ENCODE measurements at regions not wholly inside any gene's neighbourhood (a gene's known extent, or its start where the extent isn't known, plus 50 kb on each side); places are given as distances from the start of the nearest gene placed in this dataset.

GRCh38 chr10:129400426-129400825, 66.6 kb upstream of the MGMT start:
- DNase-seq, result no peak

GRCh38 chr10:129402459-129402858, 64.6 kb upstream of the MGMT start:
- DNase-seq, result no peak

DNA sequence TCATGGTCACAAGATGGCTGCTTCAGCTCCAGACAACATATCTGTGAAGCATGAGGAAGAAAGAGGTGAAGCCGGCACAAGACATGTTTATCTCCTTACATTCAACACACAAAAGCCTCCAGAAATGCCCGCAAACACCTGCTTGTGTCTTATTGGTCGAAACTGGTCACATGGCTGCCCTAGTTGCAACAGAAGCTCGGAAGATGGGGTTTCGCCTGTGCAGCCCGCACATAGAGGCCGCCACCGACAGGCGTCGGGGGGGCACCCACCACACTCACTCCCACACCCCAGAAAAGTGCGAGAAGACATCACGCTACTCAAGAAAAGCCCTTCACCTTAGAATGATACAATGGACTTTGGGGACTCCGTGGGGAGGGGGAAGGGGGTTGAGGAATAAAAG, 63.0 kb upstream of the MGMT start:
- DNase-seq, result no peak

DNA sequence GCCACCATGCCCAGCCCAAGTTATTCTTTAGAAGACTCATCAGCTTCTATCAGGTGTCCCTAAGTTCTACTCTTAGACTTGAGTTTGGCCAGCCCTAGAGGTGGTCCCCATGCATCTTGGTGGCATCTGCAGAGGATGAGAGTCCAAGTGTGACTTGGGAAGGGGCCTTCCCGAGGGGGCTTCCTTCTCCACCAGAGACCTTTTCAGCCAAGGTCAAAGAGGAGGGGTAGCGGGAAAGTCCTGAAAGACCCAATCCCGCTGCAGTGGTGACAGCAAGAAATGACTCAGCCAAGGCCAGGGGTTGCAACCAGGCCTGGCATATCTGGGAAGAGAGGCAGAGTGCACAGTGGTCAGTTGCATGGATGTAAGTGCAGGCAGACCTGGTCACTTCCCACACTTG, 61.7 kb upstream of the MGMT start:
- no peak for DNase-seq

DNA sequence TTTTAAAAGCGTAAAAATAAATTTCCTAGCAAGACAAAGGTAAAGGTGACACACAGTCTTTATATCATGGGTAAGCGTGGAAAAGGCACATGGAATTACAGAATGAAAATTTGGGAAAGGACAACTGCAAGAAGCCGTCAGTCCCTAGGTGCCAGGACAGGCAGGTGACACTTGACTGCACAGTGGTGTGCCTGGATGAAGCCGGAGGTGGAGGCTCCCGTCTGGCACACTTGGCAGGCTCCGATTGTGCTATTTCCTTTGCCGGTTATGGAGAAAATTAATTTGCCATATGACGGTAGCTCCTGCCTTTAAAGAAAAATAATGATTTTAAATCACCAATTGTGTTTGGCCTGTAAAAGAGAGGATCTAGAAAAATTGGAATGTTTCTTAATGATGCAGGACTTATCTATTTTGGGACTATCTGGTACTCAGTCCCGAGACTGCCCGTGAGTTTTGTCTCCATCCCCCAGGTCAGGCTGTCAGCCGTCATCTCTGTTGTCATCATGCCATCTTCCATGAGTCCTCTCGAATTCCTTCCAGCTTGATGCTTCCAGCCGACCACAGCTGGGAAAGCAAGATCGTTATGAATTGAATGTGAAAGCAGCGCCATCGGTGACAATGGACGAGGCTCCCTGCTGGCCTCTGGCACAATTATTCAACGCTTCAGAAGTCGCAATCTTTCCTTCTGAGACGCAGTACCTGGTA, 56.2 kb upstream of the MGMT start:
- DNase-seq, result no peak

DNA sequence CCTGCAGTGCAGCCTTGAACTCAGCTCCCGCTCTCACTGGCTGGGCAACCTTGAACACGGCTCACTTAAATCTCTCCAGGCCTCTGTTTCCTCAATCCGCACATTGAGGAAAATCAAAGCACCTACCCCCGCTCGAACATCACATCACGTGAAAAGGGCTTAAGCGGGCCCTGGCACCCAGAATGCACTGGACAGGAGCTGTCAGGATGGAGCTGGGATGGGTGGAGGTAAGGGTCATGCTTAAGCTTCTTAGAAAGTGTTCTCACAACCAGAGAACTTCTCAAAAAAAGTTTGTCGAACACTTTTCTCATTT, 55.7 kb upstream of the MGMT start:
- no peak for DNase-seq

DNA sequence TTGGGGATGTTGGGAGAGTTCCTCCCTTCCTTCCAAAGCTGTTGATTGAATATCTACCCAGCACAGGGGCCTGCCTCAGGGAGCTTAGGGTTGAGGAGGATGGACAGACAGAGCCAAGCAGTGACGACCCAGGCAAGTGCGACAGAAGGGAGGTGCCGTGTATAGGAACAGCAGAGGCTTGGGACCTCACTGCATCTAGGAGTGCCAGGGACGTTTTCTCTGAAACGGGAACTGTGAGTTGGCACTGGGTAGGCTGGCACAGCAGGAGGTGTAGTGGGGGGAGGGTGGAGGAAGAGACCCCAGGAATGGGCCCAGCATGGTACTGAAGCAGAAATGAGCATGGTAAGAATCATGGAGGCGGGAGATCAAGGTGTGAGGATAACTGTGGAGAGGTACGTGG, 55.3 kb upstream of the MGMT start:
- no peak for DNase-seq

DNA sequence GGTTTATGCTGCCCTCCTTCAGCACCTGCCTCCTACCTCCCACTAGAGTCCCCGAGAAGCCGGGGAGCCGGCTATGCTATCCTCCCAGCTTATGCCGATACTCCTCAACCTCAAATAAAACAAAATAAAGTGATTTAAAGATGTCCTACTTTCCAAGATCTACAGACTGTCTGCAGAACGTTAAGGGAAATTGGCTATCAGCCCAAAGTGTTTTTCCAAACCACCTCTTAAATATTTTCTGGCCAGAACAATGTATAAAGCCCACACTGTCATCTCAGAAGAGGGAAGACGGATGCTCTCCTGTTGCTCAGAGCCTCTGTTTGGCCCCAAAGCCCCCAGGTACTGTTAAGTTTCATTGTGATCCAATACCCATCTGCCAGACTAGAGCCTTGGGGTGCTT, 54.0 kb upstream of the MGMT start:
- DNase-seq, result no peak

DNA sequence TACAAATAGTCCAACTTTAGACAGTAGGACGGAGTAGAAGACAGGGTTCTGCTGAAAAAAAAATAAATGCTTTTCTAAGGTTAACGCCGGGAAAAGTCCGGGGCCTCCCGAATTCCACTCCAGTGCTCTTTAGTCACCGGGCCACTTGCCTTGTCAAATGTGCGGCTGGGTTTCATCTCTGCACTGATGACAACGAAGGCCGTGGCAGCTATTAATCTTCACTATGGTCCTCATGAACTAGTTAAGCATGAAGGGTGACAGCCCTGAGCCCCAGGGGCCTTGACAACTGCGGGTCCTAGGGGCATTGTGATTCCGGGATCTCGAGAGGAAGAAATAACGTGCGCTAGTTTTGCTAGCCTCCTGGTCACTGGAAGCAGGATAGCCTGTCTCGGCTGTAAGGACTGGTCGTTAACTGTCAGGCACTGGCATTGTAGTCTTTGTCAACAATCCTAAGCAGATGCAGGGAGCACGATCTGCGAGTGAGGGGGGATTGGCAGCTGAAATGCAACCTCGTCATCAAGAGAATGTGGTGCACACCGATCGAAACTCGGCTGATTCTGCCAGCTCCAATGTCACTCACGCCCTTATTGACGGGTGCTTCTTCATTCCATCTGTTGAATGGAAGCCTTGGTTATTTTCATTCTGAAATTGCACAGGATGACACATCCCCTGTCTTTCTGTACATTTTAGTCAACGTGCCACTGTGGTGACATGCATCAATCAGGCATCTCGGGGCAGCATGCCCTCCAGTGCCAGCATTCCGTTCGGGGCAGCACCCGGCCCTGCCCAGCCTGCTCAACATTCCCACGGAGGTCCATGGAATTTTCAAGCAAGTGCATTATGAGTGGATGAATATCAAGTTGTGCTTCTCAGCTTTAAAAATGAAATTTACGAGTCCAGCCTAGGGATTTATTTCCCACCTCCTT, 51.6 kb upstream of the MGMT start:
- DNase-seq, result no peak

- DNase-seq, result no peak
Observed at GRCh38 chr10:129416155-129416554, 50.9 kb upstream of the MGMT start.

- DNase-seq, result no peak
Observed at GRCh38 chr10:129416956-129417765, 49.9 kb upstream of the MGMT start.
